H1 (cell line): ENCODE measurements at regions not wholly inside any gene's neighbourhood (a gene's known extent, or its start where the extent isn't known, plus 50 kb on each side); places are given as distances from the start of the nearest gene placed in this dataset.

Experiments used
- CBX8 ChIP-seq: fragments of 300-800, 300-1000 bp; sonication (generic); IDR thresholded peaks from 2 replicates; pipeline ENCODE4 v1.7.1; 2016; ENCODE audit warnings: low read depth, low read length, borderline replicate concordance
- CHD2 ChIP-seq: IDR thresholded peaks from 2 replicates; pipeline ENCODE4 v1.6.1; 2012; ENCODE audit warnings: low read length, improper control_type of control experiment
- GABPA ChIP-seq: IDR thresholded peaks from 2 replicates; pipeline ENCODE4 v1.6.1; 2011; ENCODE audit warnings: mild to moderate bottlenecking, low read length, moderate library complexity, borderline replicate concordance; ENCODE audit not compliant: insufficient read depth
- JUND ChIP-seq: IDR thresholded peaks from 2 replicates; pipeline ENCODE4 v1.6.1; 2011; ENCODE audit warnings: mild to moderate bottlenecking, improper control_type of control experiment, low read length
- NRF1 ChIP-seq: IDR thresholded peaks from 2 replicates; pipeline ENCODE4 v1.6.1; 2011; ENCODE audit warnings: mild to moderate bottlenecking, low read depth, low read length, improper control_type of control experiment
- POLR2AphosphoS5 ChIP-seq: IDR thresholded peaks from 2 replicates; pipeline ENCODE4 v1.6.1; 2011; ENCODE audit warnings: low read depth, low read length
- SAP30 ChIP-seq: fragments of 300-600 bp; sonication (generic); IDR thresholded peaks from 2 replicates; pipeline ENCODE4 v1.7.1; 2012; ENCODE audit warnings: low read length, moderate library complexity, mild to moderate bottlenecking, inconsistent platforms; ENCODE audit not compliant: insufficient read depth, insufficient replicate concordance
- SUZ12 ChIP-seq: fragments of 200-600 bp; sonication (generic); IDR thresholded peaks from 2 replicates; pipeline ENCODE4 v1.6.1; 2012; ENCODE audit warnings: mild to moderate bottlenecking, inconsistent platforms, low read length, moderate library complexity, mixed read lengths
- ZNF274 ChIP-seq: IDR thresholded peaks from 2 replicates; pipeline ENCODE4 v1.7.0; 2012; ENCODE audit warnings: low read length, borderline replicate concordance; ENCODE audit errors: extremely low read depth
- TF ChIP-seq, protein P1 (sequence below): fragments of 300-600 bp; sonication (generic); IDR thresholded peaks from 2 replicates; pipeline ENCODE4 v1.7.1; 2012; ENCODE audit warnings: low read length, moderate library complexity, mild to moderate bottlenecking, inconsistent platforms; ENCODE audit not compliant: insufficient replicate concordance

DNA sequence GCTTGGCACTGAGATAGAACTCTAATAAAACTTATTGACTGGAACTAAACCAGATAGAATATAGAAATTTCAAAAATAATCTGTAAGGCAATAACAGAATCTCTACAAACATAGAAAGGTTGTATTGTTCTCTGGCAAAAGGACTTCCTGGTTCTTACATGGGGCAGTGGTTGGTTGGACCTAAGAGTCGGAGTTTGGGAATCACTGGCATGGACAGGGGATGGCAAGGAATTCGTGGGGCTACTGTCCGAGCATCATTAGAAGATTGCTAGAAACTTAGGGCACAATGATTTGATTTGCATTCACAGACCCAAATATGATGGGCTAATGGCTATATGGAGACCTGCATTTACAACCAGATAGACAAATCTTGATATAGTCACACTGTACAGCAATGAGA, 103.8 kb upstream of the GOT2 start (continued):
- TF ChIP-seq, protein P1, sequence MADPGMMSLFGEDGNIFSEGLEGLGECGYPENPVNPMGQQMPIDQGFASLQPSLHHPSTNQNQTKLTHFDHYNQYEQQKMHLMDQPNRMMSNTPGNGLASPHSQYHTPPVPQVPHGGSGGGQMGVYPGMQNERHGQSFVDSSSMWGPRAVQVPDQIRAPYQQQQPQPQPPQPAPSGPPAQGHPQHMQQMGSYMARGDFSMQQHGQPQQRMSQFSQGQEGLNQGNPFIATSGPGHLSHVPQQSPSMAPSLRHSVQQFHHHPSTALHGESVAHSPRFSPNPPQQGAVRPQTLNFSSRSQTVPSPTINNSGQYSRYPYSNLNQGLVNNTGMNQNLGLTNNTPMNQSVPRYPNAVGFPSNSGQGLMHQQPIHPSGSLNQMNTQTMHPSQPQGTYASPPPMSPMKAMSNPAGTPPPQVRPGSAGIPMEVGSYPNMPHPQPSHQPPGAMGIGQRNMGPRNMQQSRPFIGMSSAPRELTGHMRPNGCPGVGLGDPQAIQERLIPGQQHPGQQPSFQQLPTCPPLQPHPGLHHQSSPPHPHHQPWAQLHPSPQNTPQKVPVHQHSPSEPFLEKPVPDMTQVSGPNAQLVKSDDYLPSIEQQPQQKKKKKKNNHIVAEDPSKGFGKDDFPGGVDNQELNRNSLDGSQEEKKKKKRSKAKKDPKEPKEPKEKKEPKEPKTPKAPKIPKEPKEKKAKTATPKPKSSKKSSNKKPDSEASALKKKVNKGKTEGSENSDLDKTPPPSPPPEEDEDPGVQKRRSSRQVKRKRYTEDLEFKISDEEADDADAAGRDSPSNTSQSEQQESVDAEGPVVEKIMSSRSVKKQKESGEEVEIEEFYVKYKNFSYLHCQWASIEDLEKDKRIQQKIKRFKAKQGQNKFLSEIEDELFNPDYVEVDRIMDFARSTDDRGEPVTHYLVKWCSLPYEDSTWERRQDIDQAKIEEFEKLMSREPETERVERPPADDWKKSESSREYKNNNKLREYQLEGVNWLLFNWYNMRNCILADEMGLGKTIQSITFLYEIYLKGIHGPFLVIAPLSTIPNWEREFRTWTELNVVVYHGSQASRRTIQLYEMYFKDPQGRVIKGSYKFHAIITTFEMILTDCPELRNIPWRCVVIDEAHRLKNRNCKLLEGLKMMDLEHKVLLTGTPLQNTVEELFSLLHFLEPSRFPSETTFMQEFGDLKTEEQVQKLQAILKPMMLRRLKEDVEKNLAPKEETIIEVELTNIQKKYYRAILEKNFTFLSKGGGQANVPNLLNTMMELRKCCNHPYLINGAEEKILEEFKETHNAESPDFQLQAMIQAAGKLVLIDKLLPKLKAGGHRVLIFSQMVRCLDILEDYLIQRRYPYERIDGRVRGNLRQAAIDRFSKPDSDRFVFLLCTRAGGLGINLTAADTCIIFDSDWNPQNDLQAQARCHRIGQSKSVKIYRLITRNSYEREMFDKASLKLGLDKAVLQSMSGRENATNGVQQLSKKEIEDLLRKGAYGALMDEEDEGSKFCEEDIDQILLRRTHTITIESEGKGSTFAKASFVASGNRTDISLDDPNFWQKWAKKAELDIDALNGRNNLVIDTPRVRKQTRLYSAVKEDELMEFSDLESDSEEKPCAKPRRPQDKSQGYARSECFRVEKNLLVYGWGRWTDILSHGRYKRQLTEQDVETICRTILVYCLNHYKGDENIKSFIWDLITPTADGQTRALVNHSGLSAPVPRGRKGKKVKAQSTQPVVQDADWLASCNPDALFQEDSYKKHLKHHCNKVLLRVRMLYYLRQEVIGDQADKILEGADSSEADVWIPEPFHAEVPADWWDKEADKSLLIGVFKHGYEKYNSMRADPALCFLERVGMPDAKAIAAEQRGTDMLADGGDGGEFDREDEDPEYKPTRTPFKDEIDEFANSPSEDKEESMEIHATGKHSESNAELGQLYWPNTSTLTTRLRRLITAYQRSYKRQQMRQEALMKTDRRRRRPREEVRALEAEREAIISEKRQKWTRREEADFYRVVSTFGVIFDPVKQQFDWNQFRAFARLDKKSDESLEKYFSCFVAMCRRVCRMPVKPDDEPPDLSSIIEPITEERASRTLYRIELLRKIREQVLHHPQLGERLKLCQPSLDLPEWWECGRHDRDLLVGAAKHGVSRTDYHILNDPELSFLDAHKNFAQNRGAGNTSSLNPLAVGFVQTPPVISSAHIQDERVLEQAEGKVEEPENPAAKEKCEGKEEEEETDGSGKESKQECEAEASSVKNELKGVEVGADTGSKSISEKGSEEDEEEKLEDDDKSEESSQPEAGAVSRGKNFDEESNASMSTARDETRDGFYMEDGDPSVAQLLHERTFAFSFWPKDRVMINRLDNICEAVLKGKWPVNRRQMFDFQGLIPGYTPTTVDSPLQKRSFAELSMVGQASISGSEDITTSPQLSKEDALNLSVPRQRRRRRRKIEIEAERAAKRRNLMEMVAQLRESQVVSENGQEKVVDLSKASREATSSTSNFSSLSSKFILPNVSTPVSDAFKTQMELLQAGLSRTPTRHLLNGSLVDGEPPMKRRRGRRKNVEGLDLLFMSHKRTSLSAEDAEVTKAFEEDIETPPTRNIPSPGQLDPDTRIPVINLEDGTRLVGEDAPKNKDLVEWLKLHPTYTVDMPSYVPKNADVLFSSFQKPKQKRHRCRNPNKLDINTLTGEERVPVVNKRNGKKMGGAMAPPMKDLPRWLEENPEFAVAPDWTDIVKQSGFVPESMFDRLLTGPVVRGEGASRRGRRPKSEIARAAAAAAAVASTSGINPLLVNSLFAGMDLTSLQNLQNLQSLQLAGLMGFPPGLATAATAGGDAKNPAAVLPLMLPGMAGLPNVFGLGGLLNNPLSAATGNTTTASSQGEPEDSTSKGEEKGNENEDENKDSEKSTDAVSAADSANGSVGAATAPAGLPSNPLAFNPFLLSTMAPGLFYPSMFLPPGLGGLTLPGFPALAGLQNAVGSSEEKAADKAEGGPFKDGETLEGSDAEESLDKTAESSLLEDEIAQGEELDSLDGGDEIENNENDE, result no peak
- no peak for TF ChIP-seq ZNF274
- no peak for TF ChIP-seq CBX8
- no peak for TF ChIP-seq NRF1
- no peak for TF ChIP-seq GABPA
- TF ChIP-seq JUND, result no peak
- no peak for TF ChIP-seq CHD2
- TF ChIP-seq POLR2AphosphoS5, result no peak
- TF ChIP-seq SAP30, result no peak
- no peak for TF ChIP-seq SUZ12
